Sigmoid colon (tissue), 4 donors: ENCODE measurements at regions not wholly inside any gene's neighbourhood (a gene's known extent, or its start where the extent isn't known, plus 50 kb on each side); places are given as distances from the start of the nearest gene placed in this dataset.

Experiments used
- CTCF ChIP-seq, 4 experiments: fragments of 450-650 bp in 3 of 4; fragments of 200-600 bp in 1 of 4; IDR thresholded peaks; one replicate each; pipeline ENCODE4 v1.5.1; 2016 to 2019; ENCODE audit warnings: antibody characterized with exemption in 4 of 4, mild to moderate bottlenecking in 3 of 4, moderate library complexity in 2 of 4
- POLR2A ChIP-seq, 2 donors: fragments of 450-650 bp; IDR thresholded peaks; one replicate each; pipeline ENCODE4 v1.6.1; 2016; ENCODE audit warnings: antibody characterized with exemption in 2 of 2, mild to moderate bottlenecking in 2 of 2, moderate library complexity in 2 of 2
- POLR2AphosphoS5 ChIP-seq, 4 donors: sonication (generic); formaldehyde crosslinking; IDR thresholded peaks; one replicate each; pipeline ENCODE4 v1.6.1; 2017; ENCODE audit warnings: antibody characterized with exemption in 4 of 4

GRCh38 chr17:70239391-70239826 lies 70.1 kb downstream of the KCNJ2 start:
- TF ChIP-seq POLR2A (IDR thresholded peaks at IDR 0.05) (no peak), CTCF (IDR thresholded peaks at IDR 0.05) (no peak), POLR2AphosphoS5 (IDR thresholded peaks at IDR 0.05) (no peak)
